ENCODE measurements at regions not wholly inside any gene's neighbourhood (a gene's known extent, or its start where the extent isn't known, plus 50 kb on each side); places are given as distances from the start of the nearest gene placed in this dataset.

DNA sequence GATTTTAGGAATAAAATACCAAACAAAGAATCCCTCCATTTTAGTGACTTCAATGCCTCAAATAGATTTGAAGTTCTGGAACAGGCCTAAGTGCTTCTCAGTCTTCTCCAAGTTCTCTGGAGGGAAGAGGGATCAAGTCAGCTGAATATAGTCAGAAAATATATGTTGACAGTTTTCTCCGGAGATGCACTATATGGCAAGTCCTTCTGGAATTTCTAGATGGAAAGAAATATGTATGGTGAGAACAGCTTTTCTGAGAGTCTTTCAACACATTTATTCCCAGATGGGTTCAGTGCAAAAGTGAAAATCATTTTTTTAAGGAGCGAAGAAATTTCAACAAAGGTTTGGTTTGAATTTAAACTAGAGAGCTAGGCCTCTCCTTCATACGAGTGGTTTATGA lies 317.4 kb upstream of the SLC30A5 start:
- no peak overlapping the region for H3K27ac ChIP-seq
- H3K27me3 ChIP-seq (replicated peaks): no peaks in the 10 kb centered on the region
- in situ Hi-C loops (cut with HindIII; ENCODE audit: low pct_ligation_motif_present, low sequenced_read_pairs): no loop called here
- no peak overlapping the region for H3K4me3 ChIP-seq (ENCODE audit: low read depth, low read length)
- TF ChIP-seq, protein P1, sequence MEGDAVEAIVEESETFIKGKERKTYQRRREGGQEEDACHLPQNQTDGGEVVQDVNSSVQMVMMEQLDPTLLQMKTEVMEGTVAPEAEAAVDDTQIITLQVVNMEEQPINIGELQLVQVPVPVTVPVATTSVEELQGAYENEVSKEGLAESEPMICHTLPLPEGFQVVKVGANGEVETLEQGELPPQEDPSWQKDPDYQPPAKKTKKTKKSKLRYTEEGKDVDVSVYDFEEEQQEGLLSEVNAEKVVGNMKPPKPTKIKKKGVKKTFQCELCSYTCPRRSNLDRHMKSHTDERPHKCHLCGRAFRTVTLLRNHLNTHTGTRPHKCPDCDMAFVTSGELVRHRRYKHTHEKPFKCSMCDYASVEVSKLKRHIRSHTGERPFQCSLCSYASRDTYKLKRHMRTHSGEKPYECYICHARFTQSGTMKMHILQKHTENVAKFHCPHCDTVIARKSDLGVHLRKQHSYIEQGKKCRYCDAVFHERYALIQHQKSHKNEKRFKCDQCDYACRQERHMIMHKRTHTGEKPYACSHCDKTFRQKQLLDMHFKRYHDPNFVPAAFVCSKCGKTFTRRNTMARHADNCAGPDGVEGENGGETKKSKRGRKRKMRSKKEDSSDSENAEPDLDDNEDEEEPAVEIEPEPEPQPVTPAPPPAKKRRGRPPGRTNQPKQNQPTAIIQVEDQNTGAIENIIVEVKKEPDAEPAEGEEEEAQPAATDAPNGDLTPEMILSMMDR (IDR thresholded peaks at IDR 0.05; ENCODE audit: low read depth, low read length, missing control alignments): no peak
- DNase-seq: no peak
- H3K36me3 ChIP-seq (replicated peaks): no peaks in the 10 kb centered on the region

DNA sequence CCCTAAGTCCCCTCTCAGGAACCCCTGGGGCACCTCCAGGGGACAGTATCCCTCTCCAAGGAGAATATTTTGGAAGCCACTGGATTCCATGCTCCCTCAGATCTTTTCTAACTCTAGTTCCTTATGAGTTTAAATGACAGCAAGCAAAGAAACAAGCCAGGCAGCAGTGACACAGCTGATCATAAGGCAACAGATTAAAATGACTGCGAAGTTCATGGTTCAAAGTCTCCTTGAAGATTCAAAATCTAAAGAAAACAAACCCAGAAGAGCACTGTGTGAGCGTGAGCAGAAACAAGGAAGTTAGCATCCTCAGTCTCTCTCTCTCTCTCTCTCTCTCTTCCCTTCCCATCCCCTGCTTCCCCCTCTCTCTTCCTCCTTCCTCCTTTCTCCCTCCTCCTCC lies 316.7 kb upstream of the SLC30A5 start:
- no peaks in the 10 kb centered on the region for H3K27me3 ChIP-seq (replicated peaks)
- no peak for DNase-seq
- no peak overlapping the region for H3K27ac ChIP-seq
- TF ChIP-seq, protein P1 (IDR thresholded peaks at IDR 0.05; ENCODE audit: low read depth, low read length, missing control alignments): no peak
- H3K4me3 ChIP-seq (ENCODE audit: low read depth, low read length): no peak overlapping the region
- in situ Hi-C loops (cut with HindIII; ENCODE audit: low pct_ligation_motif_present, low sequenced_read_pairs): no loop called here
- H3K36me3 ChIP-seq (replicated peaks): no peaks in the 10 kb centered on the region

DNA sequence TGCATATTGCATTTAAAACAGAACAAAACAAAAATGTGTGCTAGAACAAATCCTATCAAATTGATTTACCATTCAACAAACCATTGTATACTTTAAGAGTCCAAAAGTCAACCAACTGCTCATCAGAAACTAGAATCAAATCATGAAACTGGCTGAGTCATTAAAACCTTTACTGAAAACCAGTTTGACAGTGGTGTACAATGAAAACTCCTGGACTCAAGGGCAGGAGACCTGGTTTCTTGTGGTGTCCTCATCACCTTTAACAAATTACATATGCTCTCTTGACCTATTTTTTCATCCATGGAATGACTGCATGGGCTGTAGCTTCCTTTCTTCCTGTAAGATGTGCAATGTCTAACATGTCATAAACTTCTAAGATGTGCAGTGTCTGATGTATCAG lies 315.3 kb upstream of the SLC30A5 start:
- TF ChIP-seq, protein P1 (IDR thresholded peaks at IDR 0.05; ENCODE audit: low read depth, low read length, missing control alignments): no peak
- no peaks in the 10 kb centered on the region for H3K27me3 ChIP-seq (replicated peaks)
- H3K27ac ChIP-seq: no peak overlapping the region
- DNase-seq: no peak
- H3K36me3 ChIP-seq (replicated peaks): no peaks in the 10 kb centered on the region
- H3K4me3 ChIP-seq (ENCODE audit: low read depth, low read length): no peak overlapping the region
- in situ Hi-C loops (cut with HindIII; ENCODE audit: low pct_ligation_motif_present, low sequenced_read_pairs): no loop called here

DNA sequence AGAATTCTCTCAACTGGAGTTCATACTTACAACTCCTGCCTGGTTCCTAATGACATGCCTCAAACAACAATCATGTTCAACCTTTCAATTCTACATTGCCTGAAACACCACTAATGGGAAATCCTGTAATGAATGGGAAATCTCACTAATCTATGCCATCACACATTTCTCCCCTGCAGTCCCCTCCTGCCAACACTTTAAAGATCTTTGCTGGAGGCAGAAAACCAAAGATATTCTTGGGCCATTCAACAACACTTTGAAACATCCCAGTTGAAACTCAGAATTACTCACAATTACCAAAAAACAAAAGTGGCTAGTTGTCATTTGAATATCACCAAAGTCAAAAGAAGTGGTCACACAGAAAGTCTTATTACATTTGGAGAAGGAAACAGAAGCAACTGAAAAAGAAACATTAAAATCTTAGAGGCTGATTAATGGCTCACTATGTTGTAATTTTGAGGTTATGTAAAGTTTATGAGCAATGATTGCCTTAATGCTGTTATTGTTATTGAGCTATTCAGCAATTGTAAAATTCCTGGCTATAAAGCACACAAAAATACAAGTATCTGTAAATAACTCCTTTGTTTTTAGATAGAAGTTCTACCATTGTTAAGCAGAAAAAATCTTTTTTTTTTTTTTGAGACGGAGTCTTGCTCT lies 313.4 kb upstream of the SLC30A5 start:
- Histone ChIP-seq H3K27me3 (replicated peaks) (no peaks in the 10 kb centered on the region), H3K27ac (no peak overlapping the region), H3K4me3 (ENCODE audit: low read depth, low read length) (no peak overlapping the region), H3K36me3 (replicated peaks) (no peaks in the 10 kb centered on the region)
- no peak for DNase-seq
- TF ChIP-seq, protein P1 (IDR thresholded peaks at IDR 0.05; ENCODE audit: low read depth, low read length, missing control alignments): no peak
- in situ Hi-C loops (cut with HindIII; ENCODE audit: low pct_ligation_motif_present, low sequenced_read_pairs): no loop called here

DNA sequence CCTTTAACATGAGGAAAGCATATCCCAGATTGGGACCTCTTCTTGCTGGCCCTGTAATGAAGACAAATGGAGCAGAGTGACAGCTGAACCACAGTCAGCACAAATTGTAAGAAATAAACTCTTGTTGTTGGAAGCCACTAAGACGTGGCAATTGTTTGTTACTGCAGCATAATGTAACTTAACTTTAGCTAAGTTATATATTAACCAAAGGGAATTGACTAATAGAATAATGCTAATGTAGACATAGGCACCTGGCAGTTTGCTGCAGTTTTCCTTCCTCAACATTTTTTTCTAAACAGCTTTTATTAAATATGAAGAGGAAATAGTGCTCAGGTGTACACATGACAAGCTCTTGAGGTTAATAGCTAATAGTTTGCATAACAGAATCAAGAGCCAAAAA lies 300.7 kb upstream of the SLC30A5 start:
- TF ChIP-seq, protein P1 (IDR thresholded peaks at IDR 0.05; ENCODE audit: low read depth, low read length, missing control alignments): no peak
- no peak overlapping the region for H3K27ac ChIP-seq
- in situ Hi-C loops (cut with HindIII; ENCODE audit: low pct_ligation_motif_present, low sequenced_read_pairs): no loop called here
- no peaks in the 10 kb centered on the region for H3K36me3 ChIP-seq (replicated peaks)
- DNase-seq: no peak
- no peaks in the 10 kb centered on the region for H3K27me3 ChIP-seq (replicated peaks)
- no peak overlapping the region for H3K4me3 ChIP-seq (ENCODE audit: low read depth, low read length)

DNA sequence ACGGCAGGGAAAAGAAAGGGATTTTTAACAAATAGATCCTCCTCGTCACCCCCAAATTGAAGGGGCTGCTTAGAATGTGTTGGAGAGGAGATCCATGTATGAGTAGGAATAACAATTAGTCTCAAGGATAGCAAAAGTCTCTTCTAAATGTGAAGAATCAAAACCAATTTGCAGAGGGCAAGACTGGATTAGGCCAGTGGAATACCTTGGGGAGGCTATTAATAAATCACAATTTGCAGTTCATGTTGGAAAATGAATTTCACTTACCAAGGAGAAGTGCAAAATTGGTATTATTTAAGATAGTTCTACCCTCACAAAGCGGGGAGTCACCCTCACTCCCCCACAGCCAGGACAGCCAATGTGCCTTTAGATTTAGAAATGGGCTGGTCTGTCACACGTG lies 299.8 kb upstream of the SLC30A5 start:
- no peak overlapping the region for H3K4me3 ChIP-seq (ENCODE audit: low read depth, low read length)

More for the DNA sequence above, 299.8 kb upstream of the SLC30A5 start:
- no peak overlapping the region for H3K27ac ChIP-seq
- no peaks in the 10 kb centered on the region for H3K27me3 ChIP-seq (replicated peaks)
- in situ Hi-C loops (cut with HindIII; ENCODE audit: low pct_ligation_motif_present, low sequenced_read_pairs): no loop called here
- H3K36me3 ChIP-seq (replicated peaks): no peaks in the 10 kb centered on the region
- no peak for DNase-seq
- TF ChIP-seq, protein P1 (IDR thresholded peaks at IDR 0.05; ENCODE audit: low read depth, low read length, missing control alignments): no peak
